K562 (cell line): ENCODE measurements at regions not wholly inside any gene's neighbourhood (a gene's known extent, or its start where the extent isn't known, plus 50 kb on each side); places are given as distances from the start of the nearest gene placed in this dataset.

ENCODE experiments used
- ATAC-seq: fragments of 200-7000 bp; cut with Tn5 transposase; 3 replicates; pipeline ENCODE4 v1.9.1; 2020; ENCODE audit warnings: moderate library complexity
- BruUV-seq: library from RNA; stranded (reverse); fragments of 400-500 nt; replicated peaks from 2 replicates; lab custom pipeline; 2021; lab: Mats Ljungman, UMichigan
- CTCF ChIA-PET: fragments of 300-600 bp; formaldehyde crosslinking; extraction: SDS; loops from one replicate; lab custom pipeline; 2021; ENCODE audit warnings: low intra/inter-chr PET ratio; lab: Yijun Ruan, JAX
- POLR2A ChIA-PET: fragments of 300-600, 350-650 bp; sonication (Branson Sonifier 250); formaldehyde crosslinking; extraction: SDS; loops from one replicate; lab custom pipeline; 2021; ENCODE audit warnings: antibody characterized with exemption, inconsistent platforms; lab: Yijun Ruan, JAX
- DNase-seq, 4 experiments: peaks; one replicate each; pipeline versions ENCODE4 v3.0.0 to v3.0.0-alpha.2; 2011 to 2018; ENCODE audit warnings: low spot score in 3 of 4, mixed read lengths in 3 of 4; ENCODE audit errors: extremely low read depth in 1 of 4
- FAIRE-seq: peaks from 2 replicates; lab custom pipeline; 2011; peaks lifted over from hg19 to GRCh38; lab: Jason Lieb, UNC
- H2AFZ ChIP-seq: 2 replicates; pipeline ENCODE4 v1.6.0; 2011; ENCODE audit warnings: low read depth, low read length, control low read depth, inconsistent platforms
- H3K27ac ChIP-seq: fragments of 200-600 bp; 3 replicates; pipeline ENCODE4 v1.8.0; 2011; ENCODE audit warnings: low read depth, mild to moderate bottlenecking, control low read depth, inconsistent platforms, low read length, moderate library complexity, mixed read lengths; ENCODE audit errors: extremely low read depth
- H3K27me3 ChIP-seq, 2 experiments: fragments of 300-600 bp in 1 of 2; 2 replicates in 1 of 2; 3 replicates in 1 of 2; pipeline versions ENCODE4 v1.6.0 to v1.8.0; 2011; ENCODE audit warnings: inconsistent platforms in 2 of 2, low read length in 2 of 2, mild to moderate bottlenecking in 1 of 2, mixed read lengths in 1 of 2, moderate library complexity in 1 of 2; ENCODE audit not compliant: control insufficient read depth in 2 of 2, insufficient read depth in 2 of 2
- H3K36me3 ChIP-seq: fragments of 300-600 bp; 3 replicates; pipeline ENCODE4 v1.8.0; 2011; ENCODE audit warnings: mild to moderate bottlenecking, low read length, inconsistent platforms; ENCODE audit not compliant: control insufficient read depth, insufficient read depth
- H3K4me1 ChIP-seq, 2 experiments: fragments of 200-600 bp in 1 of 2; replicated peaks in 1 of 2; 2 replicates in 1 of 2; 3 replicates in 1 of 2; pipeline versions ENCODE4 v1.5.1 to v1.8.0; 2011; ENCODE audit warnings: inconsistent platforms in 2 of 2, low read length in 2 of 2, mild to moderate bottlenecking in 1 of 2, mixed read lengths in 1 of 2, moderate library complexity in 1 of 2; ENCODE audit not compliant: control insufficient read depth in 2 of 2, insufficient read depth in 2 of 2
- H3K4me2 ChIP-seq: 2 replicates; pipeline ENCODE4 v1.6.1; 2011; ENCODE audit warnings: low read length, control low read depth, inconsistent platforms, mixed read lengths; ENCODE audit not compliant: insufficient read depth
- H3K4me3 ChIP-seq: fragments of 200-600 bp; sonication (generic), shearing (Covaris generic); 2 replicates; pipeline ENCODE4 v1.5.1; 2016; ENCODE audit warnings: control low read depth, inconsistent platforms
- H3K79me2 ChIP-seq: fragments of 200-600 bp; 3 replicates; pipeline ENCODE4 v1.8.0; 2011; ENCODE audit warnings: low read length, inconsistent platforms; ENCODE audit not compliant: control insufficient read depth, insufficient read depth
- H3K9ac ChIP-seq, 2 experiments: 2 replicates each; pipeline versions ENCODE4 v1.6.0 to v1.6.1; 2011; ENCODE audit warnings: low read depth in 2 of 2, low read length in 2 of 2, control low read depth in 1 of 2, inconsistent platforms in 1 of 2, mild to moderate bottlenecking in 1 of 2, mixed read lengths in 1 of 2; ENCODE audit not compliant: insufficient read depth in 1 of 2
- H3K9me1 ChIP-seq: one replicate; pipeline ENCODE4 v1.6.0; 2011; ENCODE audit warnings: inconsistent platforms, mild to moderate bottlenecking, low read length, moderate library complexity; ENCODE audit not compliant: control insufficient read depth, insufficient read depth
- H3K9me3 ChIP-seq: replicated peaks from 2 replicates; pipeline ENCODE4 v1.5.1; 2011; ENCODE audit warnings: low read depth, low read length, inconsistent platforms; ENCODE audit not compliant: control insufficient read depth, insufficient read depth
- H4K20me1 ChIP-seq: replicated peaks from 2 replicates; pipeline ENCODE4 v1.6.1; 2011; ENCODE audit warnings: low read length, inconsistent platforms, mixed read lengths; ENCODE audit not compliant: control insufficient read depth, insufficient read depth
- BRCA1 ChIP-seq, 2 experiments: fragments of 450-650 bp in 1 of 2; sonication (generic) in 1 of 2; formaldehyde crosslinking in 1 of 2; IDR thresholded peaks; 2 replicates each; pipeline versions ENCODE4 v1.5.0 to v1.6.1; 2017 to 2020; ENCODE audit warnings: mild to moderate bottlenecking in 1 of 2, missing genetic modification reagents in 1 of 2
- FOXA3 ChIP-seq, 2 experiments: fragments of 450-650 bp in 1 of 2; sonication (generic) in 1 of 2; formaldehyde crosslinking; IDR thresholded peaks in 1 of 2; conservative IDR thresholded peaks in 1 of 2; 2 replicates each; pipeline versions ENCODE4 v1.4.0 to v1.8.0; 2020 to 2022; ENCODE audit warnings: mild to moderate bottlenecking in 2 of 2, missing genetic modification reagents in 1 of 2
- GABPA ChIP-seq: fragments of 200-800 bp; sonication (Bioruptor generic); conservative IDR thresholded peaks from 2 replicates; pipeline ENCODE4 v1.6.1; 2016; ENCODE audit warnings: low read depth, missing genetic modification characterization, missing compliant biosample characterization
- HDAC2 ChIP-seq: fragments of 450-650 bp; IDR thresholded peaks from 2 replicates; pipeline ENCODE4 v1.6.1; 2016; ENCODE audit warnings: mild to moderate bottlenecking
- NCOR1 ChIP-seq: fragments of 450-650 bp; IDR thresholded peaks from 2 replicates; pipeline ENCODE4 v1.6.1; 2016; ENCODE audit warnings: mild to moderate bottlenecking, moderate library complexity
- NR2C1 ChIP-seq, 2 experiments: fragments of 450-650 bp; IDR thresholded peaks; 2 replicates each; pipeline ENCODE4 v1.6.1; 2017; ENCODE audit warnings: mild to moderate bottlenecking in 2 of 2, antibody characterized with exemption in 1 of 2, inconsistent platforms in 1 of 2, missing compliant biosample characterization in 1 of 2, missing genetic modification characterization in 1 of 2
- NUFIP1 ChIP-seq: fragments of 450-650 bp; IDR thresholded peaks from 2 replicates; pipeline ENCODE4 v1.6.1; 2018; ENCODE audit not compliant: partially characterized antibody
- POU5F1 ChIP-seq: fragments of 150-350 bp; IDR thresholded peaks from 2 replicates; pipeline ENCODE4 v1.6.1; 2014; ENCODE audit warnings: borderline replicate concordance, low read length, low read depth, mild to moderate bottlenecking; ENCODE audit not compliant: partially characterized antibody
- PTRF ChIP-seq: fragments of 450-650 bp; IDR thresholded peaks from 2 replicates; pipeline ENCODE4 v1.6.1; 2016; ENCODE audit warnings: mild to moderate bottlenecking, missing genetic modification characterization, missing compliant biosample characterization
- SIN3A ChIP-seq, 2 experiments: fragments of 150-350 bp in 1 of 2; IDR thresholded peaks; 2 replicates each; pipeline ENCODE4 v1.6.1; 2011 to 2016; ENCODE audit warnings: borderline replicate concordance in 2 of 2, low read depth in 2 of 2, low read length in 2 of 2, mild to moderate bottlenecking in 2 of 2, moderate library complexity in 2 of 2; ENCODE audit not compliant: control insufficient read depth in 1 of 2
- SNRNP70 ChIP-seq: fragments of 200-400 bp; formaldehyde crosslinking; optimal IDR thresholded peaks from 2 replicates; pipeline ENCODE3; 2017; ENCODE audit warnings: low read depth, low read length
- SRSF3 ChIP-seq: fragments of 200-400 bp; formaldehyde crosslinking; IDR thresholded peaks from 2 replicates; pipeline ENCODE4 v1.6.1; 2016; ENCODE audit warnings: mild to moderate bottlenecking, low read length, moderate library complexity; ENCODE audit not compliant: insufficient read depth
- ZNF140 ChIP-seq: fragments of 250-450 bp; sonication (Bioruptor Pico); IDR thresholded peaks from 2 replicates; pipeline ENCODE4 v1.8.0; 2021; ENCODE audit warnings: moderate library complexity, mild to moderate bottlenecking, inconsistent platforms
- ZNF212 ChIP-seq: fragments of 450-650 bp; formaldehyde crosslinking; IDR thresholded peaks from 2 replicates; pipeline ENCODE4 v1.4.0; 2020; ENCODE audit warnings: mild to moderate bottlenecking
- ZNF589 ChIP-seq: fragments of 200-800 bp; sonication (Bioruptor generic); IDR thresholded peaks from 2 replicates; pipeline ENCODE4 v1.6.1; 2016; ENCODE audit warnings: low read depth, missing genetic modification characterization, missing compliant biosample characterization
- ZZZ3 ChIP-seq: fragments of 450-650 bp; IDR thresholded peaks from 2 replicates; pipeline ENCODE4 v1.6.1; 2016; ENCODE audit warnings: antibody characterized with exemption, mild to moderate bottlenecking, moderate library complexity
- WGBS: fragments of 100-300 bp; shearing (Covaris generic); methylation state at CpG from one replicate; pipeline ENCODE4 v1.1.6; 2016; ENCODE audit warnings: low coverage, mixed read lengths; ENCODE audit not compliant: insufficient coverage; ENCODE audit errors: missing lambda C conversion rate; 5-methylcytosine and 5-hydroxymethylcytosine counted together
- in situ Hi-C: fragments of 300-500 bp; cut with MboI; formaldehyde crosslinking; loops from 4 replicates; pipeline ENCODE4 v1.15.0; 2018; ENCODE audit warnings: inconsistent platforms, mixed read lengths
- intact Hi-C: fragments of 100-400 bp; cut with micrococcal nuclease; formaldehyde crosslinking; loops from 2 replicates; pipeline ENCODE4 v1.14.2; 2022
- TF ChIP-seq, protein P1 (sequence below): fragments of 250-450 bp; sonication (Bioruptor Pico); IDR thresholded peaks from 2 replicates; pipeline ENCODE4 v1.6.1; 2021; ENCODE audit warnings: mild to moderate bottlenecking

DNA sequence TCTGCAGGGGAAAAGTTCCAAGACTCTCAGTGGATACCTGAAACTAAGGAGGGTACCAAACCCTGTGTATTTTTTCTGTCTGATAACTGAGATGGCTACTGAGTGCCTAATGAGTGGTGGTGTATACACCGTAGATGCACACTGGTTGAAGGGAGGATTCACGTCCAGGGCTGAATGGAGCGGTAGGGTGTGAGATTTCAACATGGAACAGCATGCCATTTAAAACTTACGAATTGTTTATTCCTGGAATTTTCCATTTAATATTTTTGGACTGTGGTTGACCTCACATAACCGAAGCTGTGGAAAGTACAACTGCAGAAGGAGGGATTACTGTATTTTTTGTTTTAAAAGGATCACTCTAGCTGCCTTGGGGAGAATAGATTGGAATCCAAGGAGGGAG, 322.5 kb upstream of the SORL1-AS1 start:
- FAIRE-seq (no peak), ATAC-seq (no peak), DNase-seq (no peak)
- CTCF ChIA-PET, result no interaction called here
- H4K20me1 ChIP-seq, result no peaks in the 10 kb centered on the region
- H2AFZ ChIP-seq, result no peak overlapping the region
- H3K4me2 ChIP-seq, result no peak overlapping the region
- in situ Hi-C loops, result no loop called here
- TF ChIP-seq HDAC2 (no peak), ZNF140 (CRISPR knock-in tag) (no peak), ZNF589 (CRISPR knock-in tag) (no peak), NUFIP1 (no peak), SNRNP70 (no peak), NR2C1 (IDR thresholded peaks at IDR 0.05) (no peak), NR2C1 (tag; IDR thresholded peaks at IDR 0.05) (no peak), ZZZ3 (no peak), SRSF3 (no peak), POU5F1 (no peak), SIN3A (IDR thresholded peaks at IDR 0.05; ENCODE audit: borderline replicate concordance in 2 of 2, control insufficient read depth in 1 of 2, low read depth in 2 of 2, low read length in 2 of 2) (no peak), BRCA1 (IDR thresholded peaks at IDR 0.05) (no peak), BRCA1 (CRISPR knock-in tag; IDR thresholded peaks at IDR 0.05) (no peak), NCOR1 (no peak), GABPA (tag) (no peak), PTRF (no peak), ZNF212 (CRISPR knock-in tag) (no peak), FOXA3 (CRISPR knock-in tag; conservative IDR thresholded peaks at IDR 0.05 in 1 of 2, IDR thresholded peaks at IDR 0.05 in 1 of 2) (no peak)
- TF ChIP-seq, protein P1, sequence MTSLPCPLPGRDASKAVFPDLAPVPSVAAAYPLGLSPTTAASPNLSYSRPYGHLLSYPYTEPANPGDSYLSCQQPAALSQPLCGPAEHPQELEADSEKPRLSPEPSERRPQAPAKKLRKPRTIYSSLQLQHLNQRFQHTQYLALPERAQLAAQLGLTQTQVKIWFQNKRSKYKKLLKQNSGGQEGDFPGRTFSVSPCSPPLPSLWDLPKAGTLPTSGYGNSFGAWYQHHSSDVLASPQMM (CRISPR knock-in tag), result no peak
- intact Hi-C loops, result no loop called here
- H3K9ac ChIP-seq, result no peak overlapping the region
- BruUV-seq, result no TSS peak
- no peak overlapping the region for H3K27ac ChIP-seq
- no peak overlapping the region for H3K4me3 ChIP-seq
- no peaks in the 10 kb centered on the region for H3K4me1 ChIP-seq
- no peaks in the 10 kb centered on the region for H3K79me2 ChIP-seq
- H3K27me3 ChIP-seq, result no peaks in the 10 kb centered on the region
- H3K9me1 ChIP-seq, result no peaks in the 10 kb centered on the region
- 0% methylated on average over 5 of the region's 5 CpGs for WGBS
- H3K36me3 ChIP-seq, result no peaks in the 10 kb centered on the region
- POLR2A ChIA-PET, result no interaction called here
- no peaks in the 10 kb centered on the region for H3K9me3 ChIP-seq
